ENCODE measurements at regions not wholly inside any gene's neighbourhood (a gene's known extent, or its start where the extent isn't known, plus 50 kb on each side); places are given as distances from the start of the nearest gene placed in this dataset.
"Not testable (repeated sequence)": the region's sequence is repeated elsewhere in the genome, so short reads cannot be mapped to it uniquely, and the experiment has no call there.

- POLR2A ChIA-PET = interaction anchor here (1.0 kb wide), 1 partner anchor 9 kb away, joined by 6 read pairs; no protein-coding TSS in a partner anchor
- H3K4me3 ChIP-seq (ENCODE audit: low read length) = no peak overlapping the region
- ATAC-seq (no peak), DNase-seq (no peak)
- no peaks in the 10 kb centered on the region for H3K9me3 Mint-ChIP-seq
- H3K4me1 Mint-ChIP-seq = peaks cover 6 to 30% (median 18%) of the 10 kb centered on the region in 7 donors
- H3K4me3 Mint-ChIP-seq = peak overlapping the region in 5 of 10 donors; percentile 18 to 59 (median 39)
- intact Hi-C loops (cut with micrococcal nuclease) = loop anchor here (10.0 kb wide), 1 partner anchor 146 kb away; no protein-coding TSS in a partner anchor
- H3K27me3 ChIP-seq (ENCODE audit: control insufficient read depth in 2 of 2, insufficient read depth in 2 of 2, low read length in 2 of 2) = no peaks in the 10 kb centered on the region
- no peaks in the 10 kb centered on the region for H3K36me3 Mint-ChIP-seq
- H3K27ac ChIP-seq (ENCODE audit: low read depth, low read length) = no peak overlapping the region
- H3K36me3 ChIP-seq (ENCODE audit: control insufficient read depth in 2 of 3, insufficient read depth in 3 of 3, low read length in 3 of 3) = no peaks in the 10 kb centered on the region
- CTCF ChIA-PET = no interaction called here
- H3K4me1 ChIP-seq (ENCODE audit: control insufficient read depth in 2 of 2, insufficient read depth in 2 of 2, low read length in 2 of 2) = peaks cover 4 to 15% of the 10 kb centered on the region in 2 donors
- no peaks in the 10 kb centered on the region for H3K9me3 ChIP-seq (ENCODE audit: control insufficient read depth in 2 of 3, low read length in 3 of 3)
- H3K27me3 Mint-ChIP-seq = no peaks in the 10 kb centered on the region
- H3K27ac Mint-ChIP-seq = peak overlapping the region in 6 of 9 donors; percentile 17 to 84 (median 43)
These were observed 104.0 kb downstream of the PPIAL4G start for GRCh38 chr1:148379170-148379500.

GRCh38 chr1:148377992-148378391 lies 105.1 kb downstream of the PPIAL4G start:
- intact Hi-C loops (cut with micrococcal nuclease) = loop anchor here (10.0 kb wide), 1 partner anchor 147 kb away; no protein-coding TSS in a partner anchor
- POLR2A ChIA-PET = interaction anchor here (7.7 kb wide), 1 partner anchor 8 kb away, joined by 143 read pairs; no protein-coding TSS in a partner anchor
- CTCF ChIA-PET; H3K9me3 ChIP-seq (ENCODE audit: control insufficient read depth in 2 of 3, low read length in 3 of 3); H3K27me3 Mint-ChIP-seq; H3K36me3 ChIP-seq (ENCODE audit: control insufficient read depth in 2 of 3, insufficient read depth in 3 of 3, low read length in 3 of 3); H3K27ac ChIP-seq (ENCODE audit: low read depth, low read length); H3K27me3 ChIP-seq (ENCODE audit: control insufficient read depth in 2 of 2, insufficient read depth in 2 of 2, low read length in 2 of 2); H3K9me3 Mint-ChIP-seq; H3K36me3 Mint-ChIP-seq; ATAC-seq; DNase-seq; H3K4me3 ChIP-seq (ENCODE audit: low read length): not testable (repeated sequence)
- peak overlapping the region in 1 of 10 donors; percentile 45 for H3K4me3 Mint-ChIP-seq
- H3K4me1 ChIP-seq (ENCODE audit: control insufficient read depth in 2 of 2, insufficient read depth in 2 of 2, low read length in 2 of 2) = peaks cover 15 to 23% of the 10 kb centered on the region in 2 donors
- H3K4me1 Mint-ChIP-seq = peaks cover 13 to 41% (median 23%) of the 10 kb centered on the region in 7 donors
- H3K27ac Mint-ChIP-seq = peak overlapping the region in 1 of 9 donors; percentile 37

GRCh38 chr1:148377045-148377444 lies 106.1 kb downstream of the PPIAL4G start:
- H3K27me3 Mint-ChIP-seq; H3K27me3 ChIP-seq (ENCODE audit: control insufficient read depth in 2 of 2, insufficient read depth in 2 of 2, low read length in 2 of 2); DNase-seq; H3K4me3 ChIP-seq (ENCODE audit: low read length); H3K9me3 Mint-ChIP-seq; H3K4me3 Mint-ChIP-seq; H3K36me3 ChIP-seq (ENCODE audit: control insufficient read depth in 2 of 3, insufficient read depth in 3 of 3, low read length in 3 of 3); H3K27ac Mint-ChIP-seq; H3K36me3 Mint-ChIP-seq; H3K9me3 ChIP-seq (ENCODE audit: control insufficient read depth in 2 of 3, low read length in 3 of 3); H3K27ac ChIP-seq (ENCODE audit: low read depth, low read length); CTCF ChIA-PET; ATAC-seq: not testable (repeated sequence)
- intact Hi-C loops (cut with micrococcal nuclease) = loop anchor here (10.0 kb wide), 1 partner anchor 148 kb away; no protein-coding TSS in a partner anchor
- H3K4me1 Mint-ChIP-seq = peaks cover 22 to 50% (median 31%) of the 10 kb centered on the region in 7 donors
- POLR2A ChIA-PET = interaction anchor here (7.7 kb wide), 1 partner anchor 9 kb away, joined by 143 read pairs; no protein-coding TSS in a partner anchor
- H3K4me1 ChIP-seq (ENCODE audit: control insufficient read depth in 2 of 2, insufficient read depth in 2 of 2, low read length in 2 of 2) = peaks cover 25 to 33% of the 10 kb centered on the region in 2 donors

- intact Hi-C loops (cut with micrococcal nuclease) = loop anchor here (10.0 kb wide), 1 partner anchor 151 kb away; no protein-coding TSS in a partner anchor
- Histone ChIP-seq H3K4me3 (ENCODE audit: low read length) (peak overlapping the region; percentile 28), H3K27me3 (ENCODE audit: control insufficient read depth in 2 of 2, insufficient read depth in 2 of 2, low read length in 2 of 2) (no peaks in the 10 kb centered on the region), H3K9me3 (ENCODE audit: control insufficient read depth in 2 of 3, low read length in 3 of 3) (no peaks in the 10 kb centered on the region), H3K4me1 (ENCODE audit: control insufficient read depth in 2 of 2, insufficient read depth in 2 of 2, low read length in 2 of 2) (peaks cover 35 to 52% of the 10 kb centered on the region in 2 donors), H3K36me3 (ENCODE audit: control insufficient read depth in 2 of 3, insufficient read depth in 3 of 3, low read length in 3 of 3) (no peaks in the 10 kb centered on the region), H3K27ac (ENCODE audit: low read depth, low read length) (peak overlapping the region; percentile 77)
- H3K27me3 Mint-ChIP-seq = no peaks in the 10 kb centered on the region
- POLR2A ChIA-PET = interaction anchor here (0.6 to 7.7 kb wide), 13 partner anchors 10 to 149 kb away, joined by 3 to 143 read pairs (median 4); no protein-coding TSS in a partner anchor
- peak overlapping the region; percentile 29 to 89 (median 66) for H3K4me3 Mint-ChIP-seq
- CTCF ChIA-PET = interaction anchor here (0.7 to 1.4 kb wide), 5 partner anchors 12 to 65 kb away, joined by 3 to 6 read pairs (median 3); no protein-coding TSS in a partner anchor
- peaks cover 32 to 68% (median 46%) of the 10 kb centered on the region in 7 donors for H3K4me1 Mint-ChIP-seq
- ATAC-seq (no peak), DNase-seq (no peak)
- no peaks in the 10 kb centered on the region for H3K36me3 Mint-ChIP-seq
- peak overlapping the region; percentile 72 to 99 (median 95) for H3K27ac Mint-ChIP-seq
- no peaks in the 10 kb centered on the region for H3K9me3 Mint-ChIP-seq
These were observed 109.0 kb downstream of the PPIAL4G start for GRCh38 chr1:148374101-148374500.

GRCh38 chr1:148373192-148373925 lies 109.7 kb downstream of the PPIAL4G start:
- no peaks in the 10 kb centered on the region for H3K27me3 ChIP-seq (ENCODE audit: control insufficient read depth in 2 of 2, insufficient read depth in 2 of 2, low read length in 2 of 2)
- H3K36me3 Mint-ChIP-seq = no peaks in the 10 kb centered on the region
- H3K36me3 ChIP-seq (ENCODE audit: control insufficient read depth in 2 of 3, insufficient read depth in 3 of 3, low read length in 3 of 3) = no peaks in the 10 kb centered on the region
- DNase-seq (peak in 7 of 9 donors; percentile 28 to 69 (median 64)), ATAC-seq (peak; percentile 45)
- no peaks in the 10 kb centered on the region for H3K9me3 Mint-ChIP-seq
- H3K27me3 Mint-ChIP-seq = no peaks in the 10 kb centered on the region
- POLR2A ChIA-PET = interaction anchor here (0.6 to 7.7 kb wide), 15 partner anchors 9 to 149 kb away, joined by 3 to 143 read pairs (median 4); no protein-coding TSS in a partner anchor
- peak overlapping the region; percentile 77 for H3K27ac ChIP-seq (ENCODE audit: low read depth, low read length)
- H3K4me3 ChIP-seq (ENCODE audit: low read length) = peak overlapping the region; percentile 38
- peak overlapping the region; percentile 63 to 89 (median 78) for H3K4me3 Mint-ChIP-seq
- H3K27ac Mint-ChIP-seq = peak overlapping the region; percentile 89 to 99 (median 97)
- CTCF ChIA-PET = interaction anchor here (0.7 to 1.4 kb wide), 6 partner anchors 13 to 66 kb away, joined by 3 to 6 read pairs (median 3); no protein-coding TSS in a partner anchor
- H3K4me1 ChIP-seq (ENCODE audit: control insufficient read depth in 2 of 2, insufficient read depth in 2 of 2, low read length in 2 of 2) = peaks cover 35 to 52% of the 10 kb centered on the region in 2 donors
- peaks cover 32 to 68% (median 46%) of the 10 kb centered on the region in 7 donors for H3K4me1 Mint-ChIP-seq
- no peaks in the 10 kb centered on the region for H3K9me3 ChIP-seq (ENCODE audit: control insufficient read depth in 2 of 3, low read length in 3 of 3)
- intact Hi-C loops (cut with micrococcal nuclease) = loop anchor here (2.0 to 10.0 kb wide), 2 partner anchors 29 to 151 kb away; no protein-coding TSS in a partner anchor

GRCh38 chr1:148372731-148373130 lies 110.4 kb downstream of the PPIAL4G start:
- intact Hi-C loops (cut with micrococcal nuclease) = loop anchor here (1.0 to 10.0 kb wide), 3 partner anchors 30 to 152 kb away; no protein-coding TSS in a partner anchor
- Mint-ChIP-seq H3K4me1 (peaks cover 32 to 64% (median 46%) of the 10 kb centered on the region in 7 donors), H3K27me3 (no peaks in the 10 kb centered on the region), H3K36me3 (no peaks in the 10 kb centered on the region), H3K27ac (peak overlapping the region; percentile 89 to 99 (median 97)), H3K4me3 (peak overlapping the region; percentile 63 to 89 (median 78)), H3K9me3 (no peaks in the 10 kb centered on the region)
- H3K9me3 ChIP-seq (ENCODE audit: control insufficient read depth in 2 of 3, low read length in 3 of 3) = no peaks in the 10 kb centered on the region
- H3K4me3 ChIP-seq (ENCODE audit: low read length) = peak overlapping the region; percentile 38
- ChIA-PET POLR2A (interaction anchor here (0.8 to 7.7 kb wide), 10 partner anchors 9 to 150 kb away, joined by 3 to 143 read pairs (median 6); no protein-coding TSS in a partner anchor), CTCF (interaction anchor here (0.8 to 1.4 kb wide), 5 partner anchors 16 to 59 kb away, joined by 3 to 6 read pairs (median 5); no protein-coding TSS in a partner anchor)
- DNase-seq = peak in 8 of 9 donors; percentile 36 to 83 (median 68)
- no peaks in the 10 kb centered on the region for H3K27me3 ChIP-seq (ENCODE audit: control insufficient read depth in 2 of 2, insufficient read depth in 2 of 2, low read length in 2 of 2)
- H3K27ac ChIP-seq (ENCODE audit: low read depth, low read length) = peak overlapping the region; percentile 77
- H3K36me3 ChIP-seq (ENCODE audit: control insufficient read depth in 2 of 3, insufficient read depth in 3 of 3, low read length in 3 of 3) = no peaks in the 10 kb centered on the region
- ATAC-seq = peak; percentile 86
- peaks cover 35 to 52% of the 10 kb centered on the region in 2 donors for H3K4me1 ChIP-seq (ENCODE audit: control insufficient read depth in 2 of 2, insufficient read depth in 2 of 2, low read length in 2 of 2)

Measured in naive thymus-derived CD4-positive, alpha-beta T cell (primary cell).